Smooth muscle cell (in vitro differentiated cells): ENCODE measurements at regions not wholly inside any gene's neighbourhood (a gene's known extent, or its start where the extent isn't known, plus 50 kb on each side); places are given as distances from the start of the nearest gene placed in this dataset.
A peak's percentile ranks its signal among the peaks of the same experiment; 100 is the strongest.

Source experiments
- DNase-seq: peaks from one replicate; lab custom pipeline; 2025; ENCODE audit not compliant: unreplicated experiment; lab: John Stamatoyannopoulos, UW
- H2AFZ ChIP-seq: fragments of 200-600 bp; sonication (generic); 2 replicates; pipeline ENCODE4 v1.6.0; 2016; ENCODE audit warnings: antibody characterized with exemption, low read depth, mild to moderate bottlenecking
- H3F3A ChIP-seq: fragments of 200-600 bp; sonication (generic); 2 replicates; pipeline ENCODE4 v1.6.0; 2017; ENCODE audit warnings: antibody characterized with exemption, low read depth
- H3K27ac ChIP-seq: fragments of 200-600 bp; sonication (generic); 2 replicates; pipeline ENCODE4 v1.5.1; 2016; ENCODE audit warnings: low read depth, mild to moderate bottlenecking
- H3K27me3 ChIP-seq: fragments of 200-600 bp; sonication (generic); 2 replicates; pipeline ENCODE4 v1.6.1; 2016; ENCODE audit warnings: low read depth, mild to moderate bottlenecking
- H3K36me3 ChIP-seq: fragments of 200-600 bp; sonication (generic); 2 replicates; pipeline ENCODE4 v1.5.1; 2016; ENCODE audit warnings: low read depth
- H3K4me1 ChIP-seq: fragments of 200-600 bp; sonication (generic); 2 replicates; pipeline ENCODE4 v1.5.1; 2016; ENCODE audit warnings: low read depth
- H3K4me2 ChIP-seq: fragments of 200-600 bp; sonication (generic); 2 replicates; pipeline ENCODE4 v1.6.0; 2016; ENCODE audit warnings: mild to moderate bottlenecking
- H3K4me3 ChIP-seq: fragments of 200-600 bp; sonication (generic); 2 replicates; pipeline ENCODE4 v1.5.1; 2016; ENCODE audit warnings: mild to moderate bottlenecking
- H3K79me2 ChIP-seq: fragments of 200-600 bp; sonication (generic); 2 replicates; pipeline ENCODE4 v1.6.0; 2016; ENCODE audit warnings: low read depth, mild to moderate bottlenecking
- H3K9ac ChIP-seq: fragments of 200-600 bp; sonication (generic); 2 replicates; pipeline ENCODE4 v1.6.0; 2016; ENCODE audit warnings: low read depth
- H3K9me3 ChIP-seq: fragments of 200-600 bp; sonication (generic); replicated peaks from 2 replicates; pipeline ENCODE4 v1.5.1; 2016; ENCODE audit warnings: low read depth
- H4K20me1 ChIP-seq: fragments of 200-600 bp; sonication (generic); 2 replicates; pipeline ENCODE4 v1.6.0; 2016; ENCODE audit warnings: low read depth
- CTCF ChIP-seq: fragments of 200-600 bp; sonication (generic); IDR thresholded peaks from 2 replicates; pipeline ENCODE4 v1.5.1; 2017; ENCODE audit warnings: borderline replicate concordance, mild to moderate bottlenecking, antibody characterized with exemption; ENCODE audit not compliant: insufficient read depth, poor library complexity, severe bottlenecking
- WGBS: methylation state at CpG from one replicate; pipeline ENCODE4 v1.1.7; 2016; ENCODE audit warnings: low lambda C conversion rate; 5-methylcytosine and 5-hydroxymethylcytosine counted together

- Histone ChIP-seq H3K4me3 (no peak overlapping the region), H3K27me3 (no peaks in the 10 kb centered on the region), H3K9ac (no peak overlapping the region), H3K4me2 (peak overlapping the region; percentile 18), H4K20me1 (no peaks in the 10 kb centered on the region), H3K79me2 (no peaks in the 10 kb centered on the region), H3K9me3 (no peaks in the 10 kb centered on the region), H3K36me3 (no peaks in the 10 kb centered on the region), H2AFZ (peak overlapping the region; percentile 64), H3K4me1 (no peaks in the 10 kb centered on the region), H3K27ac (peak overlapping the region; percentile 28), H3F3A (no peaks in the 10 kb centered on the region)
- DNase-seq, result no peak
- WGBS, result 58% methylated on average over 5 of the region's 5 CpGs
- TF ChIP-seq CTCF, result no peak
Observed at GRCh38 chr3:65200310-65200970, 512.6 kb upstream of the ADAMTS9 start.

- 59% methylated on average over 3 of the region's 3 CpGs for WGBS
- no peaks in the 10 kb centered on the region for H3K36me3 ChIP-seq
- H2AFZ ChIP-seq, result no peak overlapping the region
- H3K4me3 ChIP-seq, result no peak overlapping the region
- no peaks in the 10 kb centered on the region for H3K27me3 ChIP-seq
- H4K20me1 ChIP-seq, result no peaks in the 10 kb centered on the region
- H3K4me2 ChIP-seq, result no peak overlapping the region
- no peak overlapping the region for H3K9ac ChIP-seq
- no peak overlapping the region for H3K27ac ChIP-seq
- H3K4me1 ChIP-seq, result no peaks in the 10 kb centered on the region
- no peak for DNase-seq
- no peaks in the 10 kb centered on the region for H3F3A ChIP-seq
- no peaks in the 10 kb centered on the region for H3K9me3 ChIP-seq
- no peaks in the 10 kb centered on the region for H3K79me2 ChIP-seq
- no peak for TF ChIP-seq CTCF
Observed at GRCh38 chr3:65196663-65197062, 508.9 kb upstream of the ADAMTS9 start.

- Histone ChIP-seq H3F3A (no peaks in the 10 kb centered on the region), H3K4me3 (no peak overlapping the region)
- DNase-seq, result no peak
Observed at GRCh38 chr3:65195211-65196006, 507.6 kb upstream of the ADAMTS9 start.

More at GRCh38 chr3:65195211-65196006, 507.6 kb upstream of the ADAMTS9 start:
- H3K4me2 ChIP-seq, result no peak overlapping the region
- H3K9ac ChIP-seq, result no peak overlapping the region
- H4K20me1 ChIP-seq, result no peaks in the 10 kb centered on the region
- no peaks in the 10 kb centered on the region for H3K4me1 ChIP-seq
- no peak overlapping the region for H2AFZ ChIP-seq
- H3K9me3 ChIP-seq, result no peaks in the 10 kb centered on the region
- WGBS, result 83% methylated on average over 8 of the region's 8 CpGs
- TF ChIP-seq CTCF, result no peak
- no peaks in the 10 kb centered on the region for H3K27me3 ChIP-seq
- H3K27ac ChIP-seq, result no peak overlapping the region
- H3K79me2 ChIP-seq, result no peaks in the 10 kb centered on the region
- H3K36me3 ChIP-seq, result no peaks in the 10 kb centered on the region
